T47D (cell line): ENCODE measurements at regions not wholly inside any gene's neighbourhood (a gene's known extent, or its start where the extent isn't known, plus 50 kb on each side); places are given as distances from the start of the nearest gene placed in this dataset.

Experiments used
- DNase-seq, 2 experiments: peaks; one replicate each; pipeline versions ENCODE4 v3.0.0 to v3.0.0-alpha.2; 2011 to 2012; ENCODE audit warnings: low read depth in 1 of 2, low spot score in 1 of 2
- JUND ChIP-seq: IDR thresholded peaks from 2 replicates; pipeline ENCODE4 v1.6.1; 2012; ENCODE audit warnings: low read depth
- in situ Hi-C: cut with HindIII; loops from 2 replicates; pipeline ENCODE4 v1.10.0; 2016; ENCODE audit warnings: low sequenced_read_pairs, low pct_unique_long_range_greater_than_20kb

GRCh38 chr12:92571169-92571568, 131.6 kb upstream of the PLEKHG7 start:
- no peak for DNase-seq
- TF ChIP-seq JUND, result no peak
- in situ Hi-C loops, result no loop called here

DNA sequence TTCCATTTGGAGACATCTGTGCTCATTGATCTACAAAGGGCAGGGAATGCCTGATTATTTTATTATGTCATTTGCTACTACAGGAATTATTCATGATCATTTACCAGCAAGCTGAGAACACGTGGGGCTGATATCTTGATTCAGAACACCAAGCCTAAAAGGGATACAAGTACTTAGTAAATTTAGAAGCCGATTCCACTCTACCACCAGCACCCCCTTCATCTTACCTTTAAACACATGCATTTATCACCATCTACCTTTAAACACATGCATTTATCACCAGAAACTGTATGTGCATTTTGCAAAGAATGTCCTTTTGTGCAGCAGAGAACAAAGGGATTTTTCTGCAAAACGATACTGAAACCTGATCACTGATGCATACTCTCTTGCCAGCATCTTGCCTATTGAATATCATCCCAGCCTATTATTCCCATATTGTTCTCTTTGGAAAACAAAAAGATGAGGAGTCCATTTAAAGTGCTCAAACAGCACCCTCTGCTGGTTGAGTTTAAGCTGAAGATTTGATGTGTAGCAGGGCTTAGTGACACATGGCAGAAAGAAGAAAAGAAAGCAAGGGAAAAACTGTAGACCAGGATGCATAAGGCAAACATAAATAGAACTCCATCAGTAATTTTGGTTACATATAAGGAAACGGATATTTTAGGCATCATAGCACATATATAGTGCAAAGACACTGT, 132.6 kb upstream of the PLEKHG7 start:
- no peak for TF ChIP-seq JUND
- DNase-seq, result peak; percentile 36 to 93
- in situ Hi-C loops, result no loop called here

- no peak for TF ChIP-seq JUND
- DNase-seq, result no peak
- in situ Hi-C loops, result no loop called here
These were observed 134.1 kb upstream of the PLEKHG7 start for GRCh38 chr12:92568691-92569090.

- no peak for DNase-seq
- in situ Hi-C loops, result no loop called here
- no peak for TF ChIP-seq JUND
These were observed 136.3 kb upstream of the PLEKHG7 start for GRCh38 chr12:92566448-92567019.

DNA sequence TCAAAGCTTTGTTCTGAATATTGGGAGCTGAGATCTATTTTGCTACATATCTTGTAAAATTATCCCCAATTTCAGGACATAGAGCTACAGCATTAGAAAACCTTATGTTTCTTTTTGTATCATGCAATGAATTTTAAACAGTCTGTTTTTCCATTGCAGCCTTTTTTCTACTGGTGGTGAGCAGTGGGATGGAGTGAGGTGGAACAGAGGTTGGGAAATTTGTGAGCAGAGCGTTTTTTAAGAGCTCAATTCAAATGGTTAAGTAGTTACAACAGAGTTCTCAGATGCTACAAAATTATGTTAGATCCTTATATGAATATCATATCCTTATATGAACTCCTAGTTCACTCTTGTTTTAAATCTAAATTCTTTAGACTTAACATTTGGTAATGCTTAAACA, 139.0 kb upstream of the PLEKHG7 start:
- TF ChIP-seq JUND, result no peak
- in situ Hi-C loops, result no loop called here
- no peak for DNase-seq

DNA sequence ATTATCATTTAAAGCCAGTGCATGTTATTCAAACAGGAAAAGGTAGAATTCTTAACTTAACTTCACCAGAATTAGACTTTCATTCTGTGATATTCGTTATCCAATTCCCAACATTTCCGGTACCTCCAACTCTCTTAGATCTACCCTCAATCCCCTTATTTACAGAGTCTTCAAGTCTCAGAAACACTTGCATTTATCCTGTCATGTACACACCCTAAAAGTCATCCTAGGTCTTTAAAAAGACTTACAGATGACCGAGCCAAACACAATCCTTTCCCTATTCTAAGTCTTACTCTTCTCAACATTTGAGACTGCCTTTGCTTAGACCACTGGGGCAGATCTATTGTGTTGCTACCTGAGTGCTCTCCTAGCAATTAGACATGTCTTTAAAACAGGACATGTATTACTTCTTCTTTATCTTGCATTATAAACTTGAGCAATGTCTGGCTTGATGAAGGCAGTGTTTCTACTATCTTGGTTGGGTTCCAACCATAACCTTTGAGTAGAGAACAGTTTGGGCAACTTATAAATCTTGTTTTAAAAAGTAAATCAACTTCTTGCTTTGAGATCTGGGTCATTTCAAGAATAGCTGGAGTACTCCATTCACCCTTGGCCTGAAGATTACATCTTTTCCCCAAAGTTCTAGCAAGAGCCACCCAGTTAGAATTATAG, 140.6 kb upstream of the PLEKHG7 start:
- DNase-seq, result no peak
- no peak for TF ChIP-seq JUND
- in situ Hi-C loops, result no loop called here

DNA sequence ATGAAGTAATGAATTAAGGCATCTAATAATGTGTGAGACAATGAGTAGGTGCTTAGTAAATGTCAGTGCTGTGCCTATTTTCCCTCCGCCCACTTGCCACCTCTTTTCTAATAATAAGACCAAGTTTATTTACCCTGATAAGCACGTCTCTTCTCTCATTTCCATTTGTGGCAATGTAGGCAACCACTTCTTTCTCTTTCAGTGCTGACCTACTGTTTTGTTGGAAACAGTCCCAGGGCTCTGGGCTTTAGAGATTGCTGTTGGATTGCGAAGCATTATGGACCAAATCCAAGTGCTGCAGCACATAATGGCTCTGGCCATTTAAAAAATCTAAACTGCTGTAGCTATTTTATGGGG, 141.3 kb upstream of the PLEKHG7 start:
- TF ChIP-seq JUND, result no peak
- in situ Hi-C loops, result no loop called here
- DNase-seq, result peak in 1 of 2 experiments; percentile 39

DNA sequence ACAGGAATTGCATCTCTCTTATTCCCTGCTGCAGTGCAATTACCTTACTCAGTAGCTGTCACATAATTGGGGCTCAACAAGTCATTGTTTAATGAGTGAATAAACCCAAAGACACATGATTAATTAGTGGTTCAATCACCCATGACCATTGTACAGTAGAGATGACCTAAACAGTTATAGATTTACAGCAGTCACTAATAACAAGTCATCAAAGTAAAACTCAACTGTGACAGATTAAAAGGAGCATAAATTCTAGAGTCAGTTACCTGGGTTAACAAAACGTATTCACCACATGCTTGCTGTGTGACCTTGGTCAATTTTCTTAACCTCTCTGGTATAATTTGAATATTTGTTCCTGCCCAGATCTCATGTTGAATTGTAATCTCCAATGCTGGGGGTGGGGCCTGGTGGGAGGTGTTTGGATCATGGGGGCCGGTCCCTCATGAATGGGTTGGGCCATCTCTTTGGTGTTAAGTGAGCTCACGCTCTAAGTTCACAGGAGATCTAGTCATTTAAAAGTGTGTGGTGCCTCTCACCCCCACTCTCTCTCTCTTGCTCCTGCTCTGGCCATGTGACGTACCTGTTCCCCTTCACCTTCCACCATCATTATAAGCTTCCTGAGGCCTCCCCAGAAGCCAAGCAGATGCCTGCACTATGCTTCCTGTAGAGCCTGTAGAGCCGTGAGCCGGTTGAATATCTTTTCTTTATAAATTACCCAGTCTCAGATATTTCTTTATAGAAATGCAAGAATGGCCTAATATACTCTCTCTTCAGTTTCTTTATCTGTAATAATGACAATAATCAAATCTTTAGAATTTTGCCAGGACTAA, 141.9 kb upstream of the PLEKHG7 start:
- in situ Hi-C loops, result no loop called here
- TF ChIP-seq JUND, result no peak
- DNase-seq, result no peak

GRCh38 chr12:92558806-92559205, 144.0 kb upstream of the PLEKHG7 start:
- no peak for TF ChIP-seq JUND
- in situ Hi-C loops, result no loop called here

GRCh38 chr12:92558215-92558773, 144.5 kb upstream of the PLEKHG7 start:
- no peak for DNase-seq
- in situ Hi-C loops, result no loop called here
- TF ChIP-seq JUND, result no peak

More at GRCh38 chr12:92558806-92559205, 144.0 kb upstream of the PLEKHG7 start:
- DNase-seq, result no peak

DNA sequence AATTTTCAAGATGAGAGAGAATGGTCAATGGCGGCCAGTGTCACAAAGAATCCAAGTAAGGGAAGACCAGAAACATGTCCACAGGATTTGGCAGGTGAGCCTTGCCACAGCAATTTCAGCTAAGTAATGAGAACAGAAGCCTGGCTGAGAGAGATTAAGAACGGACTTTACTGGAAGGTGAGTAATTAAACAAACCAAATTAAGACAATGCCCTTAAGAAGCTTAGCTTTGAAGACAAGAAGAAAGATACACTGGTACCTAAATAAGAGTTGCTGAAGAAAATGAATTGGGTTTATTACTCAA, 145.4 kb upstream of the PLEKHG7 start:
- no peak for TF ChIP-seq JUND
- no peak for DNase-seq
- in situ Hi-C loops, result no loop called here

GRCh38 chr12:92556637-92557421, 146.0 kb upstream of the PLEKHG7 start:
- in situ Hi-C loops, result no loop called here
- no peak for TF ChIP-seq JUND
- DNase-seq, result no peak
